ENCODE measurements at regions not wholly inside any gene's neighbourhood (a gene's known extent, or its start where the extent isn't known, plus 50 kb on each side); places are given as distances from the start of the nearest gene placed in this dataset.

DNA sequence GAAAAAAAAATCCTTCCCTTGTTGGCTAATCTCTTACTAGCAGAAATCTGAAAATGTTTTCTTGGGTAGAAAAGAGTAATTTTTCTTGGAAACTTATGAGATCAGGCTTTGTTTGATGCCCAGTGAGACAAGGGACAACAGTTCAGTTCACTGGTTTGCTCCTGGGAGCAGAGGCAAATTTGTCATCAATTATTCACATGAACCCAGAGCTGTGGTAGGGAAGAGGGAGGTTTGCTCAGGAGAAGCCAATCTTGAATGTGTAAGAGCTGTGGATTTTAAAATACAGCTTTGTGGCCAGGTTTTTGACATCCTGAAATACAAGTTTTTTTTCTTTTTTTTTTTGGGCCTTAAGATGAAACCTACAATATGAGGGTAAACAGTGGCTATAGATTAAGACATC lies 426.6 kb downstream of the ATP23 start:
- no peak overlapping the region for H3K9ac ChIP-seq (ENCODE audit: low read depth in 1 of 2, low read length in 2 of 2)
- H3K4me1 ChIP-seq (ENCODE audit: control insufficient read depth in 4 of 4, insufficient read depth in 4 of 4, low read length in 3 of 4): no peaks in the 10 kb centered on the region
- TF ChIP-seq RAD21 (IDR thresholded peaks at IDR 0.05): no peak
- no peak for TF ChIP-seq HNF4A (conservative IDR thresholded peaks at IDR 0.05)
- no peak for TF ChIP-seq SP1 (IDR thresholded peaks at IDR 0.05)
- TF ChIP-seq JUND (IDR thresholded peaks at IDR 0.05): no peak
- TF ChIP-seq HNF4G (IDR thresholded peaks at IDR 0.05): no peak
- TF ChIP-seq EGR1 (IDR thresholded peaks at IDR 0.05; ENCODE audit: low read depth in 2 of 2): no peak
- no peaks in the 10 kb centered on the region for H3K36me3 ChIP-seq (ENCODE audit: control insufficient read depth in 4 of 4, insufficient read depth in 3 of 4, low read depth in 1 of 4, low read length in 3 of 4)
- no peaks in the 10 kb centered on the region for H3K27me3 ChIP-seq (ENCODE audit: control insufficient read depth in 4 of 4, insufficient read depth in 4 of 4, low read length in 3 of 4)
- no peak for DNase-seq (ENCODE audit: low spot score)
- no peak overlapping the region for H3K27ac ChIP-seq (ENCODE audit: low read depth in 1 of 2, low read length in 2 of 2)
- no peaks in the 10 kb centered on the region for H3K9me3 ChIP-seq (ENCODE audit: control insufficient read depth in 4 of 4, low read length in 3 of 4)
- no peak overlapping the region for H3K4me3 ChIP-seq (ENCODE audit: low read depth in 1 of 3, low read length in 3 of 3)

DNA sequence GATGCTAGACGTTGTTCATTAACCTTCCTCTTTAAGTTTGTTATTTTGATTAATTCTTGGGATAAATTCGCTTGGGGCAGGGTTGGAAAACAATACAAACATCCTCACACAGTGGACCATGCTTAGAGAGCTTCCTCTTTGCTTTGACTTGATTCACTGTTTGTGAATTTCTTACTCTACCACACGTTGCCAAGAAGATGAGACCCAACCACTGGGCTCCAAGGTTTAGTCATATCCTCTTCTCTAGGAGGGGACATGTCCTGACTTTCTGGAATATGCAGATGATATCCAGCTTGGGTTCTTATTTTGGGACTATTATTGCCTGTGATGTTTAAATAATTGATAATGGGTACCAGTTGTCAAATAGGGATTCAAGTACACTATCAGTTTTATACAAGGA lies 428.2 kb downstream of the ATP23 start:
- no peak for DNase-seq (ENCODE audit: low spot score)
- H3K9me3 ChIP-seq (ENCODE audit: control insufficient read depth in 4 of 4, low read length in 3 of 4): no peaks in the 10 kb centered on the region
- H3K4me3 ChIP-seq (ENCODE audit: low read depth in 1 of 3, low read length in 3 of 3): no peak overlapping the region
- no peak overlapping the region for H3K27ac ChIP-seq (ENCODE audit: low read depth in 1 of 2, low read length in 2 of 2)
- H3K27me3 ChIP-seq (ENCODE audit: control insufficient read depth in 4 of 4, insufficient read depth in 4 of 4, low read length in 3 of 4): no peaks in the 10 kb centered on the region
- no peak for TF ChIP-seq RAD21 (IDR thresholded peaks at IDR 0.05)
- no peak for TF ChIP-seq GABPA (IDR thresholded peaks at IDR 0.05 in 1 of 2, conservative IDR thresholded peaks at IDR 0.05 in 1 of 2)
- no peak for TF ChIP-seq TAF1 (conservative IDR thresholded peaks at IDR 0.05)
- no peak for TF ChIP-seq RXRA (IDR thresholded peaks at IDR 0.05)
- TF ChIP-seq ATF3 (IDR thresholded peaks at IDR 0.05): no peak
- TF ChIP-seq ZBTB33 (IDR thresholded peaks at IDR 0.05): no peak
- TF ChIP-seq FOXA1 (IDR thresholded peaks at IDR 0.05): no peak
- no peak for TF ChIP-seq HNF4A (conservative IDR thresholded peaks at IDR 0.05)
- TF ChIP-seq EGR1 (IDR thresholded peaks at IDR 0.05; ENCODE audit: low read depth in 2 of 2): no peak
- no peak for TF ChIP-seq JUND (IDR thresholded peaks at IDR 0.05)
- TF ChIP-seq REST (IDR thresholded peaks at IDR 0.05): no peak
- TF ChIP-seq, protein P1, sequence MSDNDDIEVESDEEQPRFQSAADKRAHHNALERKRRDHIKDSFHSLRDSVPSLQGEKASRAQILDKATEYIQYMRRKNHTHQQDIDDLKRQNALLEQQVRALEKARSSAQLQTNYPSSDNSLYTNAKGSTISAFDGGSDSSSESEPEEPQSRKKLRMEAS (IDR thresholded peaks at IDR 0.05): no peak
- TF ChIP-seq HNF4G (IDR thresholded peaks at IDR 0.05): no peak
- H3K4me1 ChIP-seq (ENCODE audit: control insufficient read depth in 4 of 4, insufficient read depth in 4 of 4, low read length in 3 of 4): no peaks in the 10 kb centered on the region
- 55% methylated on average over 3 of the region's 3 CpGs for WGBS
- H3K9ac ChIP-seq (ENCODE audit: low read depth in 1 of 2, low read length in 2 of 2): no peak overlapping the region
- no peaks in the 10 kb centered on the region for H3K36me3 ChIP-seq (ENCODE audit: control insufficient read depth in 4 of 4, insufficient read depth in 3 of 4, low read depth in 1 of 4, low read length in 3 of 4)

Data from liver (tissue), 7 donors.